ENCODE measurements at regions not wholly inside any gene's neighbourhood (a gene's known extent, or its start where the extent isn't known, plus 50 kb on each side); places are given as distances from the start of the nearest gene placed in this dataset.

DNA sequence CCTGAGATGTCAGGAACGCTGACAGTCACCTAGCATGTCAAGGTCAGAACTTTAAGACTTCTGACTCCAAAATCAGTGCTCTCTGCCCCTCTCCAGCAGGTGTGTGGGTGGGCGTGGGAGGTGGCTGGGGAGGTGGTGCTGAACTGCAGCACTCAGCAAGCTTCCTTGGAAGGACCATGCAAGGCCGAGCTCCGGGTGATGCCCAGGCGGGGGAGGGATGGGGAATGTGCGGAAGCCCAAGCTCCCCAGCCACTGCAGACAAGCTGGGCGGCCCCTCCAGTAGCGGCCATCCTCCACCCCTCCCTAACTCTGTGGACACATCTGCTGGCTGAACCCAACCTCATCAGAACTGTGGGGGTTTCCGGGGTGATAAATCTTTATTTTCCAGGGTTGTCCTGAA is 296.6 kb downstream of the TLE3 start:
- TF ChIP-seq, protein P1, sequence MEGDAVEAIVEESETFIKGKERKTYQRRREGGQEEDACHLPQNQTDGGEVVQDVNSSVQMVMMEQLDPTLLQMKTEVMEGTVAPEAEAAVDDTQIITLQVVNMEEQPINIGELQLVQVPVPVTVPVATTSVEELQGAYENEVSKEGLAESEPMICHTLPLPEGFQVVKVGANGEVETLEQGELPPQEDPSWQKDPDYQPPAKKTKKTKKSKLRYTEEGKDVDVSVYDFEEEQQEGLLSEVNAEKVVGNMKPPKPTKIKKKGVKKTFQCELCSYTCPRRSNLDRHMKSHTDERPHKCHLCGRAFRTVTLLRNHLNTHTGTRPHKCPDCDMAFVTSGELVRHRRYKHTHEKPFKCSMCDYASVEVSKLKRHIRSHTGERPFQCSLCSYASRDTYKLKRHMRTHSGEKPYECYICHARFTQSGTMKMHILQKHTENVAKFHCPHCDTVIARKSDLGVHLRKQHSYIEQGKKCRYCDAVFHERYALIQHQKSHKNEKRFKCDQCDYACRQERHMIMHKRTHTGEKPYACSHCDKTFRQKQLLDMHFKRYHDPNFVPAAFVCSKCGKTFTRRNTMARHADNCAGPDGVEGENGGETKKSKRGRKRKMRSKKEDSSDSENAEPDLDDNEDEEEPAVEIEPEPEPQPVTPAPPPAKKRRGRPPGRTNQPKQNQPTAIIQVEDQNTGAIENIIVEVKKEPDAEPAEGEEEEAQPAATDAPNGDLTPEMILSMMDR (IDR thresholded peaks at IDR 0.05), result no peak
- no peak for TF ChIP-seq POLR2A (IDR thresholded peaks at IDR 0.05)

Measured in gastroesophageal sphincter (tissue), 3 donors.